AG09309 (cell line): ENCODE measurements at regions not wholly inside any gene's neighbourhood (a gene's known extent, or its start where the extent isn't known, plus 50 kb on each side); places are given as distances from the start of the nearest gene placed in this dataset.
A peak's percentile ranks its signal among the peaks of the same experiment; 100 is the strongest.

Source experiments
- DNase-seq: peaks from one replicate; pipeline ENCODE4 v3.0.0-alpha.2; 2010; ENCODE audit warnings: low read depth
- H3K4me3 ChIP-seq: 2 replicates; pipeline ENCODE4 v1.5.1; 2011; ENCODE audit warnings: mild to moderate bottlenecking, low read depth, low read length, moderate library complexity; ENCODE audit not compliant: control insufficient read depth
- CTCF ChIP-seq: IDR thresholded peaks from 2 replicates; pipeline ENCODE4 v1.5.1; 2011; ENCODE audit warnings: mild to moderate bottlenecking, low read depth, low read length, inconsistent platforms; ENCODE audit not compliant: insufficient read depth, control insufficient read depth; ENCODE audit errors: missing control alignments

DNA sequence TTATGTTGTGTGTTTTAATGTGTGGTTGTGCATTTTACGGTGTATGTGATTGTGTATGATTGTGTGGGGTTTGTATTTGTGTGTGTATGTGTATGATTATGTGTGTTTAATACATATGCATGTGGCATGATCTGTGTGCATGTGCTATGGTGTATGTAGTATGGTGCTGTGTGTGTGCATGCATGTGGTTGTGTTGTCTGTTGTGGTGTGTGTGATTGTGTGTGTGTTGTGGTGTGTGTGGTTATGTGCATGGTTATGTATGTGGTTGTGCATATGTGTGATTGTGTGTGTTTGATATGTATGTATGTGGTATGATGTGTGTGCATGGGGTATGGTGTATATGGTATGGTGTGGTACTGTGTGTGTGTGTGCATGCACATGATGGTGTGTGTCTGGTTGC is 148.1 kb upstream of the AGAP1 start:
- no peak for DNase-seq
- TF ChIP-seq CTCF = no peak
- no peak overlapping the region for H3K4me3 ChIP-seq

DNA sequence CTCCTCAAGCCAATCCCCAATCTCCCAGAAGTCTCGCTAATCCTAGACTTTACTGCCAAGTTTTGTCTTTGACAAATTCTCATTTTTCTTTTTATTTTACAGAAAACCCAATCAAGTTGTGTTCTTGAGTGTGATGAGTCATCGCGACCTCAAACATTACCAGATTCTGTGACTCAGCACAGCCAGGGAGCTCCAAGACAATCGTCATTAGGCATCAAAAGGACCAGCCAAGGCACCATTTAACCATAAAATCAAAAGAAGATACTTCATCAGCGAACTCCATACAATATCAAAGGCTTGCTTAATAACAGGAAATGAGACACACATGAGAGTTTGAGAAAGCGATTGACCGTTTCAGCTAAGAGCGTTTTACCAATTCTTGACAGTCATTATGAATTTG is 146.2 kb upstream of the AGAP1 start:
- peak; percentile 52 for DNase-seq
- no peak overlapping the region for H3K4me3 ChIP-seq
- TF ChIP-seq CTCF = no peak

DNA sequence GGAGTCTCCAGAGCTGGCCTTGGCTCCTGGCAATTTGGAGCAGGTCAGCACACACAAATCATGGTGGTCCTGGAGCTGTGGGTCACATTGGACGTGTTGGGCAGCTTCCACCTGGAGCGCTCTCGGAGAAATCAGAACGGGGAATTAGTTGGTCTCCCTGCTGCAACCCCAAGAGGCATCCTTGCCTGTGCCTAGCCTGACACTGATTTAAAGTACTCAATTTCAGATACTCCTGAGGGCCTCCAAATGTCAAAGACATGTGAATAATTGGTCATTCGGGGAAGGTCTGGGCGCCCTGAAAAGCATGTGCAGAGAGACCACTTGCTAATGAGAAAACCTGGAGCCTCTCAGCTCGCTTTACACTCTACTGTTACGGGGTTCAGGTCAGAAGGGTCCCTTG is 145.5 kb upstream of the AGAP1 start:
- no peak overlapping the region for H3K4me3 ChIP-seq
- TF ChIP-seq CTCF = no peak
- DNase-seq = no peak

DNA sequence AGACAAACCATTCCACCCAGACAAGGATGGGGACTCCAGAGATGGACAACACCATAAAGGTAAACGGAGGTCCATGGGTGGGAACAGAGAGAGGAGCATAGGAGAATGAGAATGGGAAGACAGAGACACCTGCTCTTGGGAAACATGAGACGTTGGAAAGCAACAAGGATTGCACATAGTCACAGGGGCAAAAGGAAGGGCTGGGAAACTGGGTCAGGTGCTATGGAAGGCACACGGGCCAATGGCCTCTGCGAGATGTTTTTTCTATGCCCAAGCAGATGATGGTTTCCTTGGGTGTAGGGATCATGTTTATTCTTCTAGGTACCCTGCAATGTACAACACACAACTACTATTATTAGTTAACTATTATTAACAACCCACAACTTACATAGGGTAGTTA is 143.6 kb upstream of the AGAP1 start:
- no peak overlapping the region for H3K4me3 ChIP-seq
- no peak for TF ChIP-seq CTCF
- DNase-seq = no peak

DNA sequence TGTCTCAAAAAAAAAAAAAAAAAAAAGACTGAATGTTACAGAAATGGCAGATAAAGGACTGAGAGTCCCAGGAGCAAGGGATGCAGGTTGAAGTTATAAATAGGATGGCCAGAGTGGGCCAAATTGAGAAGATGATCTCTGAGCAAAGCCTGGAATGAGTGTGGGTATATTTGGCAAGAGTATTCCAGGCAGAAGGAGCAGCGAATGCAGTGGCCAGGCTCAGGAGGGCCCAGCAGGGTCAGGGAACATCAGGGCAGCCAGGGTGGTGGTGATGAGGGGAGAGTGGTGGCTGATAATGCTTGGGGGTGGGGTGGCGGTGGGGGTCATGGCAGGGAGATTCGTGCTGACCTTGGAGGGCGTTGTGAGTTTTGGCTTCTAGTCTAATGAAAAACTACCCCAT is 141.3 kb upstream of the AGAP1 start:
- no peak for TF ChIP-seq CTCF
- no peak overlapping the region for H3K4me3 ChIP-seq
- no peak for DNase-seq

- no peak for DNase-seq
- no peak overlapping the region for H3K4me3 ChIP-seq
- TF ChIP-seq CTCF = no peak
Measured at GRCh38 chr2:235357881-235358280, 136.0 kb upstream of the AGAP1 start.

DNA sequence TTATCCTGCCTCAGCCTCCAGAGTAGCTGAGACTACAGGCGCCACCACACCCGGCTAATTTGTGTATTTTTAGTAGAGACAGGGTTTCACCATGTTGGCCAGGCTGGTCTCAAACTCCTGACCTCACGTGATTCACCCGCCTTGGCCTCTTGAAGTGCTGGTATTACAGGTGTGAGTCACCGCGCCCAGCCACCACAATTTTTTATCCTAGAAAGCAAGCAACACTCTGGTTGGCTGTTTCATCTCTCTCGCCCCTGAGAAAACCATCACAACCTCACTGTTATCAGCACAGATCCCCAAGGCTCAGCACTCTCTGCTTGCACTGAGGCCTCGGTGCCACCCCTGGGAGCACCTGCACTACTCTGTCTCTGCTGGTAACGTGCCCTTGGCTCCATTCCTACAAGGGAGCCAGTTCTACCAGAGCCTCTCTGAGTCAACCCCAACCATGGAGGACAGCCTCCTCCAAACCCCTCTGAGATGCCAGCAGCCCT is 134.8 kb upstream of the AGAP1 start:
- DNase-seq = no peak
- H3K4me3 ChIP-seq = no peak overlapping the region
- no peak for TF ChIP-seq CTCF
